Tibial nerve (tissue), 4 donors: ENCODE measurements at regions not wholly inside any gene's neighbourhood (a gene's known extent, or its start where the extent isn't known, plus 50 kb on each side); places are given as distances from the start of the nearest gene placed in this dataset.

Experiments used
- EP300 ChIP-seq, 2 donors: sonication (generic); formaldehyde crosslinking; IDR thresholded peaks; one replicate each; pipeline ENCODE4 v1.6.1; 2017; ENCODE audit warnings: antibody characterized with exemption in 2 of 2, mild to moderate bottlenecking in 1 of 2
- POLR2A ChIP-seq, 2 donors: fragments of 450-650 bp; IDR thresholded peaks; one replicate each; pipeline ENCODE4 v1.6.1; 2017; ENCODE audit warnings: antibody characterized with exemption in 2 of 2, mild to moderate bottlenecking in 2 of 2, moderate library complexity in 2 of 2
- TF ChIP-seq, protein P1 (sequence below), 5 experiments: fragments of 200-600 bp in 3 of 5; fragments of 450-650 bp in 2 of 5; sonication (generic) in 3 of 5; IDR thresholded peaks; one replicate each; pipeline ENCODE4 v1.5.1; 2016 to 2019; ENCODE audit warnings: antibody characterized with exemption in 5 of 5, mild to moderate bottlenecking in 3 of 5, moderate library complexity in 2 of 5

DNA sequence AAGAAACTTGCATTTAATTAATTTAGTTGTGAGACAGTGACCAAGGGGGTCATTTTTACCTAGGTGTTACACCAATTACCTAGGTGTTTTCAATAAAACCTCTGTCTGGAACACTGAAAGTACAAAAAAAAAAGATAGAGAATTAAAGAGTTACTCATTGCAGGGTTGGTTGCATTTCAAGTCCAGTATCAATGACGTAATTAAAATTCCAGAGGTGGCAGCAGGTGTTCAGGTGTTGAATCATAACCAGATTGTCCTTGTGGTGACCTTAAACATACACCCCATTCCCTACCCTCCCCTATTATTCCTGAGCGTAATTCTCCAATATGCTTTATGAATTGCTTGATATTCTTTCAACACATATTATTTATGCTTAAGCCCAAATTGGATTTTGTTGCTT is 352.0 kb upstream of the SLC8A1 start:
- TF ChIP-seq, protein P1, sequence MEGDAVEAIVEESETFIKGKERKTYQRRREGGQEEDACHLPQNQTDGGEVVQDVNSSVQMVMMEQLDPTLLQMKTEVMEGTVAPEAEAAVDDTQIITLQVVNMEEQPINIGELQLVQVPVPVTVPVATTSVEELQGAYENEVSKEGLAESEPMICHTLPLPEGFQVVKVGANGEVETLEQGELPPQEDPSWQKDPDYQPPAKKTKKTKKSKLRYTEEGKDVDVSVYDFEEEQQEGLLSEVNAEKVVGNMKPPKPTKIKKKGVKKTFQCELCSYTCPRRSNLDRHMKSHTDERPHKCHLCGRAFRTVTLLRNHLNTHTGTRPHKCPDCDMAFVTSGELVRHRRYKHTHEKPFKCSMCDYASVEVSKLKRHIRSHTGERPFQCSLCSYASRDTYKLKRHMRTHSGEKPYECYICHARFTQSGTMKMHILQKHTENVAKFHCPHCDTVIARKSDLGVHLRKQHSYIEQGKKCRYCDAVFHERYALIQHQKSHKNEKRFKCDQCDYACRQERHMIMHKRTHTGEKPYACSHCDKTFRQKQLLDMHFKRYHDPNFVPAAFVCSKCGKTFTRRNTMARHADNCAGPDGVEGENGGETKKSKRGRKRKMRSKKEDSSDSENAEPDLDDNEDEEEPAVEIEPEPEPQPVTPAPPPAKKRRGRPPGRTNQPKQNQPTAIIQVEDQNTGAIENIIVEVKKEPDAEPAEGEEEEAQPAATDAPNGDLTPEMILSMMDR (IDR thresholded peaks at IDR 0.05): no peak
- TF ChIP-seq POLR2A (IDR thresholded peaks at IDR 0.05): no peak
- TF ChIP-seq EP300 (IDR thresholded peaks at IDR 0.05): no peak
